ENCODE measurements at regions not wholly inside any gene's neighbourhood (a gene's known extent, or its start where the extent isn't known, plus 50 kb on each side); places are given as distances from the start of the nearest gene placed in this dataset.

- Histone ChIP-seq H3K9ac (ENCODE audit: low read depth, low read length) (no peak overlapping the region), H3K4me1 (ENCODE audit: control insufficient read depth, insufficient read depth, low read length) (no peaks in the 10 kb centered on the region), H3K27me3 (ENCODE audit: control insufficient read depth, insufficient read depth, low read length) (peaks cover 10% of the 10 kb centered on the region), H3K36me3 (ENCODE audit: control insufficient read depth, insufficient read depth, low read length) (no peaks in the 10 kb centered on the region), H3K4me3 (ENCODE audit: low read depth, low read length) (no peak overlapping the region), H3K9me3 (ENCODE audit: control insufficient read depth, insufficient read depth, low read length) (no peaks in the 10 kb centered on the region)
These were observed 52.5 kb upstream of the GTF3A start for GRCh38 chr13:27371932-27372331.

- no peak overlapping the region for H3K9ac ChIP-seq (ENCODE audit: low read depth, low read length)
- no peaks in the 10 kb centered on the region for H3K9me3 ChIP-seq (ENCODE audit: control insufficient read depth, insufficient read depth, low read length)
- no peak overlapping the region for H3K4me3 ChIP-seq (ENCODE audit: low read depth, low read length)
- H3K4me1 ChIP-seq (ENCODE audit: control insufficient read depth, insufficient read depth, low read length) = no peaks in the 10 kb centered on the region
- H3K27me3 ChIP-seq (ENCODE audit: control insufficient read depth, insufficient read depth, low read length) = peaks cover 11% of the 10 kb centered on the region
- H3K36me3 ChIP-seq (ENCODE audit: control insufficient read depth, insufficient read depth, low read length) = no peaks in the 10 kb centered on the region
These were observed 51.5 kb upstream of the GTF3A start for GRCh38 chr13:27372896-27373295.

GRCh38 chr13:27374126-27374613 is 50.2 kb upstream of the GTF3A start:
- H3K27me3 ChIP-seq (ENCODE audit: control insufficient read depth, insufficient read depth, low read length) = peaks cover 11% of the 10 kb centered on the region
- no peaks in the 10 kb centered on the region for H3K36me3 ChIP-seq (ENCODE audit: control insufficient read depth, insufficient read depth, low read length)
- no peak overlapping the region for H3K4me3 ChIP-seq (ENCODE audit: low read depth, low read length)
- H3K4me1 ChIP-seq (ENCODE audit: control insufficient read depth, insufficient read depth, low read length) = no peaks in the 10 kb centered on the region
- H3K9ac ChIP-seq (ENCODE audit: low read depth, low read length) = no peak overlapping the region
- H3K9me3 ChIP-seq (ENCODE audit: control insufficient read depth, insufficient read depth, low read length) = no peaks in the 10 kb centered on the region

All from iPS-15b (cell line).